BLaER1 (cell line): ENCODE measurements at regions not wholly inside any gene's neighbourhood (a gene's known extent, or its start where the extent isn't known, plus 50 kb on each side); places are given as distances from the start of the nearest gene placed in this dataset.

Experiments
- H3K27ac ChIP-seq: shearing (Covaris generic); formaldehyde crosslinking; 2 replicates; pipeline ENCODE4 v1.8.1; 2022
- H3K27me3 ChIP-seq: shearing (Covaris generic); formaldehyde crosslinking; 2 replicates; pipeline ENCODE4 v1.8.1; 2022
- H3K36me3 ChIP-seq: shearing (Covaris generic); formaldehyde crosslinking; 2 replicates; pipeline ENCODE4 v1.8.1; 2022
- H3K4me1 ChIP-seq: shearing (Covaris generic); formaldehyde crosslinking; 2 replicates; pipeline ENCODE4 v1.8.1; 2022
- H3K4me2 ChIP-seq: shearing (Covaris generic); formaldehyde crosslinking; 2 replicates; pipeline ENCODE4 v1.8.1; 2022
- H3K4me3 ChIP-seq: shearing (Covaris generic); formaldehyde crosslinking; 2 replicates; pipeline ENCODE4 v1.8.1; 2022
- H3K9ac ChIP-seq: shearing (Covaris generic); formaldehyde crosslinking; 2 replicates; pipeline ENCODE4 v1.8.1; 2022
- H3K9me3 ChIP-seq: shearing (Covaris generic); formaldehyde crosslinking; 2 replicates; pipeline ENCODE4 v1.8.1; 2022
- H4K20me1 ChIP-seq: shearing (Covaris generic); formaldehyde crosslinking; 2 replicates; pipeline ENCODE4 v1.8.1; 2022
- Cebpa-rat ChIP-seq: shearing (Covaris generic); IDR thresholded peaks from 2 replicates; pipeline ENCODE4 v1.8.1; 2022

DNA sequence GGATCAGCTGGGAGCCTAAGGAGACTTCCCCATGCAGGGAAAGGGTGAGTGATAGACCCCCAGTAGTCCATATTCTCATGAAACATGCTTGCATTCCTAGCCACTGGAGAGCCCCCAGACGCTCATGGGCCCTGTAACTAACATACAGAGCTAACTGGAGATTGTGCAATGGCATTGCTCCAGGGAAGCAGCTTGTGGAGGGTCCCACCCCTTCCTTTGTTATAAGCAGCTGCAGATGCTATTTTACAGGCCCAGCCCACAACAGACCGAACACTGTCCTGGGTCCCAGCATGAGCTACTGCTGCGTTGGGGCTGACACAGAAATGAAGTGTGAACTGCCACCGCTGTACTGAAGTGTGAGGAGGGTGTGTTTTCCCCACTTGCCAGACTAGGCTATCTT lies 1465.7 kb upstream of the DIAPH2 start:
- Histone ChIP-seq H3K4me1 (no peaks in the 10 kb centered on the region), H4K20me1 (no peaks in the 10 kb centered on the region), H3K9ac (no peak overlapping the region), H3K27ac (no peak overlapping the region), H3K4me2 (no peak overlapping the region), H3K36me3 (no peaks in the 10 kb centered on the region), H3K4me3 (no peak overlapping the region), H3K9me3 (peaks cover 2% of the 10 kb centered on the region; the same call in 1 of the 2 replicates), H3K27me3 (peaks cover 19% of the 10 kb centered on the region)
- no peak for TF ChIP-seq Cebpa-rat

DNA sequence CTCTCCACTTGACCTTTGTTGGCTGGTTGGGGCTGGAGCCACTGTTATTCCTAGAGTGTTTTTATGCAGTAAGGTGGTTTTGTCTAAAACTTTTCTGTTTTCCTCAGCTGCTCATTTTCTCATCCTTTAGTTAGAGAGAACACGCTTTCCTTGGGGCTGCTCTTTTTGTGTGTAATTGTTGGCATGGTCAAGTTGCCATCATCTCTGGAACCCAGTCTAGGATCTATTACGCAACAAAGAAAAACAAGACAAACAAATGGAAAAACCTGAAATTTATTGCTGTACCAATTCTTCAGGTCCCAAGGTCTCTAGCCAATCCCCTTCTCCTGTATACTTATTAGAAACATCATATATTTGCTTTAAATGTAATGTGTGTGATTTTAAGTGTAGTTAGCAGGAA lies 1436.3 kb upstream of the DIAPH2 start:
- TF ChIP-seq Cebpa-rat = peak; percentile 38; the same call in 1 of the 2 replicates
- Histone ChIP-seq H3K27ac (no peak overlapping the region), H3K36me3 (no peaks in the 10 kb centered on the region), H3K4me2 (no peak overlapping the region), H3K4me3 (no peak overlapping the region), H4K20me1 (no peaks in the 10 kb centered on the region), H3K9ac (no peak overlapping the region), H3K4me1 (no peaks in the 10 kb centered on the region), H3K27me3 (peaks cover 24% of the 10 kb centered on the region), H3K9me3 (no peaks in the 10 kb centered on the region)

DNA sequence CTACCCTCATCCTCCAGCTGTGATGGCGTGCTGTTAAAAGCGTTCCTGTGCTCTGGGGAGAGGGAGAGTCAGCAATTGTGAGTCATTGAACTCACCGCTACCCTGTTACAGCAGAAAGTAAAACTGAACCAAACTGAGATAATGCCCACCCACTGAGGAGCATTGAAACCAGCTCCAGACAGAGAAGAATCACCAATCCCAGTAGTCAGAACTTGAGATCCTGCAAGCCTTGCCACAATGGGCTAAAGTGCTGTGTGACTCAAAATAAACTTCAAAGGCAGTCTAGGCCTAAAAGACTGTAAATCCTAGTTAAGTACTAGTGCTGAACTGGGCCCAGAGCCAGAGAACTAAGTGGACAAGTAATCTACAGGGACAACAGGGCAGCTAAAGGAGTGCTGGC lies 1394.2 kb upstream of the DIAPH2 start:
- Histone ChIP-seq H3K9me3 (no peaks in the 10 kb centered on the region), H3K27me3 (peaks cover 53% of the 10 kb centered on the region), H3K27ac (no peak overlapping the region), H3K36me3 (no peaks in the 10 kb centered on the region), H3K9ac (no peak overlapping the region), H3K4me2 (no peak overlapping the region), H3K4me1 (no peaks in the 10 kb centered on the region), H4K20me1 (no peaks in the 10 kb centered on the region), H3K4me3 (no peak overlapping the region)
- TF ChIP-seq Cebpa-rat = no peak

DNA sequence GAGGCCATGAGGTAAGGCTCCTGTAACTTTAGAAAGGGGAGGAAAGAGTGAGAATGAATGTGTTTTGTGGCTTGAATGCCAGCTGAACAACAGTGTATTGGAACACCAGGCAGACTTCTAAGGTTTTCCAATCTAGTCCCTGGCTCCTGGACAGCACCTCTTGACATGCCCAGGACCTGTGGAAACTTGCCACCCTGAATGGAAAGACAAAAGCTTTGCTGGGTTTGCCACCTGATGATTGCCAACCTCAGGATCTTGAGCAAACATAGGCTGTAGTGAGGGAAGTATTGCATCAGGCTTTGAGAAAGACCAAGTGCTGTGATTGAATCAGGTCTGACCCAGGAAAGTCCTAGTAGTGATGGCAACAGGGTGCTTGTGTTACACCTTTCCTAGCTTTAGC lies 1393.1 kb upstream of the DIAPH2 start:
- no peaks in the 10 kb centered on the region for H4K20me1 ChIP-seq
- H3K9ac ChIP-seq = no peak overlapping the region
- H3K4me2 ChIP-seq = no peak overlapping the region
- H3K27me3 ChIP-seq = peaks cover 61% of the 10 kb centered on the region
- no peaks in the 10 kb centered on the region for H3K4me1 ChIP-seq
- H3K9me3 ChIP-seq = no peaks in the 10 kb centered on the region
- no peak for TF ChIP-seq Cebpa-rat
- H3K36me3 ChIP-seq = no peaks in the 10 kb centered on the region
- H3K4me3 ChIP-seq = no peak overlapping the region
- H3K27ac ChIP-seq = no peak overlapping the region

DNA sequence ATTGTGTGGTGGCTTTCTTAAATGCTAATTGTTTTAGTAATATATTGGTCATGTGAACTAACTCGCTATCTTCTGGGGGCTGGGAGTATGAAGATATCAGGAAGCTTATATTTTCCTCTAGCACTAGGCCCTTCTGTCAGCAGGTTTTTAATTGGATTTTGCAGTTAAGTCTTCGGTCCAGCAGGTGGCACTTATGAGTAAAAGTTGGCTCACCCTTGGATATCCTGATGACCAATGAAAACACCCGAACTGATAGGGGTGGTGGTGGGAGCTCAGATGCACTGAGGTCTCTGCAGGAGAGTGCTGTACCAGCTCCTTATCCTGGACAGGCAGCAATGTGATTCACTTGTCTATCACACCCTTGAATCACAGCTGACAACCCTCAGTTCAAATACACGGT lies 1365.8 kb upstream of the DIAPH2 start:
- no peak overlapping the region for H3K27ac ChIP-seq
- peaks cover 41% of the 10 kb centered on the region for H3K27me3 ChIP-seq
- H4K20me1 ChIP-seq = no peaks in the 10 kb centered on the region; the same call in 1 of the 2 replicates
- H3K36me3 ChIP-seq = no peaks in the 10 kb centered on the region
- TF ChIP-seq Cebpa-rat = no peak
- H3K4me2 ChIP-seq = no peak overlapping the region
- H3K4me3 ChIP-seq = no peak overlapping the region
- no peak overlapping the region for H3K9ac ChIP-seq
- H3K9me3 ChIP-seq = no peaks in the 10 kb centered on the region
- H3K4me1 ChIP-seq = no peaks in the 10 kb centered on the region

DNA sequence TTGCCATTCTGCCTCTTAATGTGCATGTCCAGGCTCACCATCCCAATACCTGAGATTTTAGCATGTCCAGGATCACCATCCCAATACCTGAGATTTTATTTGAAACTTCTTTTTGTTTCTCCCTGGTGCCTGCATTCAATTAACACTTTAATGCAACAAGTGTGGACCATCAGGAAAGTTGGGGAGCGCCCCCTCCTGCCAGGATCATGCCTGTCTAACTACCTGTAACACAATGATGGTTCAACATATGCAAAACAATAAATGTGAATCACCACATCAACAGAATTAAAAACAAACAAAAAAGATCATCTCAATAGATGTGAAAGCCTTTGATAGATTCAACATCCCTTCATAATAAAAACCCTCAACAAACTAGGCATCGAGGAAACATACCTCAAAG lies 1359.5 kb upstream of the DIAPH2 start:
- H4K20me1 ChIP-seq = no peaks in the 10 kb centered on the region
- no peak for TF ChIP-seq Cebpa-rat
- H3K27ac ChIP-seq = no peak overlapping the region
- H3K27me3 ChIP-seq = peaks cover 47% of the 10 kb centered on the region
- H3K4me2 ChIP-seq = no peak overlapping the region
- no peaks in the 10 kb centered on the region for H3K4me1 ChIP-seq
- no peak overlapping the region for H3K4me3 ChIP-seq
- H3K9me3 ChIP-seq = no peaks in the 10 kb centered on the region
- no peak overlapping the region for H3K9ac ChIP-seq
- no peaks in the 10 kb centered on the region for H3K36me3 ChIP-seq

DNA sequence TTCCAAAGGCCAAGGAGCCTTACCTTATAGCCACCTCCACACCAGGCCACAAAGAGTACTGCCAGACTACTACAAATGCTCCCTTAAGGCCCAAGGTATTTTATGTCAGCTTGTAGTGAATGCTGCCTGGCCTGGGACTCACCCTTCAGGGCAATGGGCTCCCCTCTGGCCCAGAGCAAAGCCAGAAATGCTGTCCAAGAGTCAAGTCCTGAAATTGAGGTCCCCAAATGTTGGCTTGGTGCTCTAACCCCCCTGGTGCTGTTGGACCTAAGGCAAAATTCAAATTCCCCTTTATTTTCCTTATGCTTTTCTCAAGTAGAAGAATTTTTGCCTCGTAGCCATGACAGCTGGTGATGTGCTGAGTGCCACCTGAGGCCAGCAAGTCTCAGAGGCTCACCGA lies 1354.3 kb upstream of the DIAPH2 start:
- Histone ChIP-seq H3K4me1 (no peaks in the 10 kb centered on the region), H3K4me3 (no peak overlapping the region), H3K27me3 (peaks cover 62% of the 10 kb centered on the region), H3K9ac (no peak overlapping the region), H3K27ac (no peak overlapping the region), H3K36me3 (no peaks in the 10 kb centered on the region), H4K20me1 (0 out of 2 replicates have a peak, but pooled peaks cover 5% of the 10 kb centered on the region), H3K4me2 (no peak overlapping the region), H3K9me3 (no peaks in the 10 kb centered on the region)
- no peak for TF ChIP-seq Cebpa-rat

DNA sequence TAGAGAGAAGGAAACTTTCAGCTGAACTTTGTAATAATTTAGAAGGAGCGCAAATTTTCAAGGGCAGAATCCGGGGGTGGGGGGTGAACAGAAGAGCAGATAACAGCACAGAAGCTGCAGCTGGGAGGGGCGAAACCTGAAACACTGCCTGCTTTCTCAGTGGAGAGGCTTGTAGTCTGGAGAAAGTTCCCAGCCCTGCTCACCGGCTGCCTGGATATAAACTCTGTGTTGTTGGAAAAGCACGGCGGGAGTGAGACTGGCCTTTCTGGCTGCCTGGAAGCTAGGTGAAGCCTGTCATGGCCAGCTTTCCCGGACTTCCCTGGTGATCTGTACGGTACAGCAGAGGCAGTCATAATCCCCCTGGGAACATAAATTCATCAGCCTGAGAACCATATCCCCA lies 1352.1 kb upstream of the DIAPH2 start:
- Histone ChIP-seq H3K9me3 (no peaks in the 10 kb centered on the region), H4K20me1 (0 out of 2 replicates have a peak, but pooled peaks cover 5% of the 10 kb centered on the region), H3K4me3 (no peak overlapping the region), H3K27ac (no peak overlapping the region), H3K4me2 (no peak overlapping the region), H3K27me3 (peaks cover 69% of the 10 kb centered on the region), H3K9ac (no peak overlapping the region), H3K36me3 (no peaks in the 10 kb centered on the region), H3K4me1 (no peaks in the 10 kb centered on the region)
- TF ChIP-seq Cebpa-rat = no peak

DNA sequence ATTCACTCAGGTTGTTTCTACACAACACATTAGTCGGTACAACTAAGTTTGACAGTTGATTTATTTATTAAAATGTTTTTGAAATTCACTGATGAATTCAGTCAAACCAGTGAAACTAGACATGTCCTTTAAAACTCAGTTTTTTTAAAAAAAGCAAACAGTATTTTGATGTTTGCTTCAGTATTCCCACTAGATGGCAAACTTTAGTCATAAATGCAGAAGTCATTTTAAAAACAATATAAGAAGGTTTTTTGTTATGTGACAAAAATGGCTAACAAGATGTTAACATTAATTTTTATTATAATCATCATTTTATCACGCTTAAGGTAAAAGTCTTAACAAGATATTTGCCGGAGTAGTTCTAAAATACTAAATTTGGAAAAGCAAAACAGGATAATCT lies 1337.8 kb upstream of the DIAPH2 start:
- Histone ChIP-seq H3K4me3 (no peak overlapping the region), H3K4me2 (no peak overlapping the region), H3K36me3 (no peaks in the 10 kb centered on the region), H3K27me3 (peaks cover 62% of the 10 kb centered on the region), H3K27ac (no peak overlapping the region), H3K4me1 (no peaks in the 10 kb centered on the region), H3K9me3 (no peaks in the 10 kb centered on the region), H4K20me1 (no peaks in the 10 kb centered on the region), H3K9ac (no peak overlapping the region)
- no peak for TF ChIP-seq Cebpa-rat

DNA sequence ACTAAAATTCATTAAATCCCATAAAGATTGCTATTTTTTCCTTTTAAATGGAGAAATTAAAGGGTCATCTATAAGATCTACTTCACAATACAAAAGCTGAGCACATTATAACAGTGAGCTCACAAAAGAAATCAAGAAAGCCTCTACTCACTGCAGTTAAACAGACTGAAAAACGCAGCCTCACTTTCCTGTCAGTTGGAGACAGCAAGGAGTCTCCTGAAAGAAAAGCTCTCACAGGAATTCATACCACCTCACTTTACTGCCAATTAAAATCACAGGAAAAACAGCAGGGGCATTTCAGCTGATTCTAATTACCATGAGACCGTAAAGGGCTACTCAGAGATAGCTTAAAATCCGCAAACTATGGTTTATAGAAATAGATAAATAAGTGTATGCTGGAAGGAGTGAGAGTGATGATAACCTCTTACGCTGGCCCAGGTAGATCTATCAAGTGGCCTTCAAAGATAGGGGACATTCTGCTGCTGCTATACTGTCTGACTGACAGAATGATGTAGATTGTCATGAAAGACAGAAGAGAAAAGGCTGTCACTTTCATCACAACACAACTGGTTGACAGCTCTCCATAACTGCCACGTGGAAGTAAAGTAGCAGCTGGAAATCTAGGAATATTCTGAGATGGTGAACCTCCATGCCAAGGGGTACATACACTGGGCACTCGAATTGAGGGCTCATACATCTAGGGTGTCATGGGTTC lies 1333.7 kb upstream of the DIAPH2 start:
- Histone ChIP-seq H3K27ac (no peak overlapping the region), H4K20me1 (no peaks in the 10 kb centered on the region), H3K36me3 (no peaks in the 10 kb centered on the region), H3K4me3 (no peak overlapping the region), H3K27me3 (peaks cover 47% of the 10 kb centered on the region), H3K9ac (no peak overlapping the region), H3K9me3 (no peaks in the 10 kb centered on the region), H3K4me1 (no peaks in the 10 kb centered on the region), H3K4me2 (no peak overlapping the region)
- no peak for TF ChIP-seq Cebpa-rat

DNA sequence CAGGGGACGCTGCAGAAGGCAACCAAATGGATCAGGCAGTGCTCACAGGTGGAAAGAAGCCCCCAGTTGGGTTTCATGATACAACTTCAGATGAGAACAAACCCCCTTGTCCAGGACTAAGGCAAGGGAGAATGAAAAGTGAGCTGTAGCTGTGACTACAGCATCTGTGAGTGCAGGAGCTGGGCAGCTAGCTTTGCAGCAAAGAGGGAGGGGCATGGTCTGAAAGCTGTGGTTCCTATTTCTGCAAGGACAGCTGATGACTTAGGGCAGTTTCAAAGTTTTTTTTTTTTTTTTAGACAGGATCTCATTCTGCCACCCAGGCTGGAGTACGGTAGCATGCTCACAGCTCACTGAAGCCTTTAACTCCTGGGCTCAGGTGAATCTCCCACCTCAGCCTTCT lies 1317.4 kb upstream of the DIAPH2 start:
- no peaks in the 10 kb centered on the region for H3K4me1 ChIP-seq

More for the DNA sequence above, 1317.4 kb upstream of the DIAPH2 start:
- no peak for TF ChIP-seq Cebpa-rat
- Histone ChIP-seq H3K4me2 (no peak overlapping the region), H3K9ac (no peak overlapping the region), H3K36me3 (no peaks in the 10 kb centered on the region), H3K9me3 (no peaks in the 10 kb centered on the region), H4K20me1 (no peaks in the 10 kb centered on the region), H3K27me3 (peaks cover 26% of the 10 kb centered on the region), H3K27ac (no peak overlapping the region), H3K4me3 (no peak overlapping the region)
